ENCODE measurements at regions not wholly inside any gene's neighbourhood (a gene's known extent, or its start where the extent isn't known, plus 50 kb on each side); places are given as distances from the start of the nearest gene placed in this dataset.

- TF ChIP-seq HDAC6 (IDR thresholded peaks at IDR 0.05; ENCODE audit: low read depth, low read length) (no peak), POLR2A (IDR thresholded peaks at IDR 0.05; ENCODE audit: control extremely low read depth in 1 of 2, low read depth in 2 of 2, low read length in 2 of 2) (no peak), USF2 (IDR thresholded peaks at IDR 0.05; ENCODE audit: low read length) (no peak), KDM1A (IDR thresholded peaks at IDR 0.05; ENCODE audit: borderline replicate concordance, low read length) (no peak), RFX5 (IDR thresholded peaks at IDR 0.05; ENCODE audit: borderline replicate concordance, low read depth, low read length) (no peak)
These were observed 52.1 kb upstream of the TLE3 start for GRCh38 chr15:70149667-70150404.

All from H1 (cell line).